GM12865 (cell line): ENCODE measurements at regions not wholly inside any gene's neighbourhood (a gene's known extent, or its start where the extent isn't known, plus 50 kb on each side); places are given as distances from the start of the nearest gene placed in this dataset.

Experiments
- DNase-seq: peaks from one replicate; pipeline ENCODE4 v3.0.0; 2010; ENCODE audit warnings: low read depth
- H3K4me3 ChIP-seq: 2 replicates; pipeline ENCODE4 v1.5.1; 2011; ENCODE audit warnings: mild to moderate bottlenecking, low read depth, low read length, control low read depth
- CTCF ChIP-seq: IDR thresholded peaks from 2 replicates; pipeline ENCODE4 v1.5.1; 2011; ENCODE audit warnings: low read length, control low read depth, low read depth, inconsistent platforms; ENCODE audit not compliant: insufficient read depth; ENCODE audit errors: missing control alignments

GRCh38 chrX:39599339-39599738 lies 498.4 kb downstream of the BCOR start:
- DNase-seq, result no peak
- no peak overlapping the region for H3K4me3 ChIP-seq
- TF ChIP-seq CTCF, result no peak

- H3K4me3 ChIP-seq, result no peak overlapping the region
- DNase-seq, result no peak
- no peak for TF ChIP-seq CTCF
These were observed 497.5 kb downstream of the BCOR start for GRCh38 chrX:39600222-39600621.

GRCh38 chrX:39601231-39602177 lies 496.3 kb downstream of the BCOR start:
- no peak overlapping the region for H3K4me3 ChIP-seq
- TF ChIP-seq CTCF, result no peak
- no peak for DNase-seq

- TF ChIP-seq CTCF, result no peak
- DNase-seq, result no peak
- no peak overlapping the region for H3K4me3 ChIP-seq
These were observed 495.6 kb downstream of the BCOR start for GRCh38 chrX:39602195-39602594.

- TF ChIP-seq CTCF, result no peak
- H3K4me3 ChIP-seq, result no peak overlapping the region
- DNase-seq, result no peak
These were observed 494.5 kb downstream of the BCOR start for GRCh38 chrX:39603230-39603629.

GRCh38 chrX:39605183-39605582 lies 492.6 kb downstream of the BCOR start:
- no peak for DNase-seq
- no peak overlapping the region for H3K4me3 ChIP-seq
- no peak for TF ChIP-seq CTCF
